Spleen (tissue), 7 donors: ENCODE measurements at regions not wholly inside any gene's neighbourhood (a gene's known extent, or its start where the extent isn't known, plus 50 kb on each side); places are given as distances from the start of the nearest gene placed in this dataset.

Experiments
- POLR2A ChIP-seq, 3 donors: fragments of 450-650 bp; IDR thresholded peaks; one replicate each; pipeline ENCODE4 v1.5.1; 2017; ENCODE audit warnings: antibody characterized with exemption in 3 of 3, mild to moderate bottlenecking in 1 of 3
- TF ChIP-seq, protein P1 (sequence below), 11 experiments: fragments of 200-600 bp in 7 of 11; fragments of 450-650 bp in 4 of 11; sonication (generic) in 4 of 11; IDR thresholded peaks in 8 of 11; conservative IDR thresholded peaks in 3 of 11; 1 replicate in 7 of 11; 2 replicates in 4 of 11; pipeline versions ENCODE4 v1.4.0 to v1.8.0; 2016 to 2021; ENCODE audit warnings: antibody characterized with exemption in 11 of 11, inconsistent platforms in 4 of 11, mild to moderate bottlenecking in 1 of 11
- donor health status: DM: no; HTN: no; CAD: no; lungs with moderate emphysema.
- donor health status: DM: no; HTN: no; CAD: no.
- donor health status: DM: no; HTN: no; CAD: no.

GRCh38 chr6:33961691-33962090, 157.9 kb upstream of the MLN start:
- TF ChIP-seq, protein P1, sequence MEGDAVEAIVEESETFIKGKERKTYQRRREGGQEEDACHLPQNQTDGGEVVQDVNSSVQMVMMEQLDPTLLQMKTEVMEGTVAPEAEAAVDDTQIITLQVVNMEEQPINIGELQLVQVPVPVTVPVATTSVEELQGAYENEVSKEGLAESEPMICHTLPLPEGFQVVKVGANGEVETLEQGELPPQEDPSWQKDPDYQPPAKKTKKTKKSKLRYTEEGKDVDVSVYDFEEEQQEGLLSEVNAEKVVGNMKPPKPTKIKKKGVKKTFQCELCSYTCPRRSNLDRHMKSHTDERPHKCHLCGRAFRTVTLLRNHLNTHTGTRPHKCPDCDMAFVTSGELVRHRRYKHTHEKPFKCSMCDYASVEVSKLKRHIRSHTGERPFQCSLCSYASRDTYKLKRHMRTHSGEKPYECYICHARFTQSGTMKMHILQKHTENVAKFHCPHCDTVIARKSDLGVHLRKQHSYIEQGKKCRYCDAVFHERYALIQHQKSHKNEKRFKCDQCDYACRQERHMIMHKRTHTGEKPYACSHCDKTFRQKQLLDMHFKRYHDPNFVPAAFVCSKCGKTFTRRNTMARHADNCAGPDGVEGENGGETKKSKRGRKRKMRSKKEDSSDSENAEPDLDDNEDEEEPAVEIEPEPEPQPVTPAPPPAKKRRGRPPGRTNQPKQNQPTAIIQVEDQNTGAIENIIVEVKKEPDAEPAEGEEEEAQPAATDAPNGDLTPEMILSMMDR (IDR thresholded peaks at IDR 0.05 in 8 of 11, conservative IDR thresholded peaks at IDR 0.05 in 3 of 11): no peak
- no peak for TF ChIP-seq POLR2A (IDR thresholded peaks at IDR 0.05)
